Mucosa of rectum (tissue), 2 donors: ENCODE measurements at regions not wholly inside any gene's neighbourhood (a gene's known extent, or its start where the extent isn't known, plus 50 kb on each side); places are given as distances from the start of the nearest gene placed in this dataset.

Source experiments
- H3K27ac ChIP-seq, 2 donors: one replicate each; pipeline ENCODE4 v1.7.0; 2013; ENCODE audit warnings: inconsistent platforms in 2 of 2, low read depth in 2 of 2, low read length in 2 of 2
- H3K27me3 ChIP-seq, 2 donors: one replicate each; pipeline ENCODE4 v1.7.0; 2013; ENCODE audit warnings: low read length in 2 of 2; ENCODE audit not compliant: control insufficient read depth in 2 of 2, insufficient read depth in 2 of 2
- H3K36me3 ChIP-seq, 2 donors: one replicate each; pipeline ENCODE4 v1.7.0; 2013; ENCODE audit warnings: low read length in 2 of 2; ENCODE audit not compliant: control insufficient read depth in 2 of 2, insufficient read depth in 2 of 2
- H3K4me1 ChIP-seq, 2 donors: one replicate each; pipeline ENCODE4 v1.7.0; 2013; ENCODE audit warnings: low read length in 2 of 2, mild to moderate bottlenecking in 1 of 2; ENCODE audit not compliant: control insufficient read depth in 2 of 2, insufficient read depth in 2 of 2
- H3K4me3 ChIP-seq, 2 donors: one replicate each; pipeline ENCODE4 v1.7.0; 2013; ENCODE audit warnings: low read length in 2 of 2
- H3K9ac ChIP-seq, 2 donors: one replicate each; pipeline ENCODE4 v1.7.0; 2013; ENCODE audit warnings: low read length in 2 of 2, low read depth in 1 of 2, mild to moderate bottlenecking in 1 of 2
- H3K9me3 ChIP-seq, 2 donors: one replicate each; pipeline ENCODE4 v1.7.0; 2013; ENCODE audit warnings: low read length in 2 of 2; ENCODE audit not compliant: control insufficient read depth in 2 of 2
- donor health status: healthy.
- donor health status: Normal muscosa, but diverticular disease.

DNA sequence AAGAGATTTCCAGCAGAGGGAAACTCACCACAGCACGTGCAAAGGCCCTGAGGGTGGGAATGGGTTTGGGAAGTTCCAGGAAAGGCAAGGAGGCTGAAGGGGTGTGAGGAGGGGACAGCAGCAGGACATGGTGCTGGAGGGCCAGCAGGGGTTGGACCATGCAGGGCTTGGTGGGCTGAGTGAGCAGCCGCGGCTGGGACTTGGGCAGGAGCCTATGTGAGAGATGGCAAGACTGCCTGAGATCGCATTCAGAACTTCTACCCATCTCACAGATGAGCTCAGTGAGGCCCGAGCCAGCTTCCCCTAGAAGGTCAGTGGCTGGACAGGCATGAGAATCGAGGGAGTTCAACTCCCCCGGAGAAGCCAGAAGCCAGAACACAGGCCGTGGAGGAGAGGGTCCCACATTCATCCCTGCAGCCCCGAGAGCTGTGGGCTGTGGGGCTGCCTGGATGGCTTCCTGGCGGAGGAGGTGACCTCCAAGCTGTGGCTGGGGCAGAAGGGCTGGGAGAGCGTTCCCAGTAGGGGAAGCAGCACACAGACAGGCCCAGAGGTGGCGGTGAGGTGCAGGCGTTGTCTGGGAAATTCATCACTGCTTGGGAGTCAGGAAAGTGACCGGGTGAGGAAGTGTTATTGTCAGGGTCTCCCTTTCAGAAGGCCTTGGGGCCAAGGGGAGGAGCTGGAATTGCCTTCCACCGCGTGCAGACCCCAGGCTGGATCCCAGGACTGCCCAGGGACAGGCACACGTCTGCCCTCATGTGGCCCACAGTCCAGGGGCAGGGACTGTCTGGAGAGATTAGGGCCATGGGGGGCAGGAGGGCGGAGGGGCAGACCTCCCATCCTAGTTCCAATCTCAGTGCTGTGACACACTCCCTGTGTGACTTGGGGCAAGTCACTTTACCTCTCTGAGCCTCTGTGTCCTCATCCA, 103.8 kb downstream of the CEBPB start:
- H3K4me3 ChIP-seq: no peak overlapping the region
- no peak overlapping the region for H3K9ac ChIP-seq
- H3K27me3 ChIP-seq: no peaks in the 10 kb centered on the region
- H3K9me3 ChIP-seq: no peaks in the 10 kb centered on the region
- H3K36me3 ChIP-seq: no peaks in the 10 kb centered on the region
- peaks cover 6 to 11% of the 10 kb centered on the region in 2 donors for H3K4me1 ChIP-seq
- H3K27ac ChIP-seq: peak overlapping the region in 1 of 2 donors; percentile 6

DNA sequence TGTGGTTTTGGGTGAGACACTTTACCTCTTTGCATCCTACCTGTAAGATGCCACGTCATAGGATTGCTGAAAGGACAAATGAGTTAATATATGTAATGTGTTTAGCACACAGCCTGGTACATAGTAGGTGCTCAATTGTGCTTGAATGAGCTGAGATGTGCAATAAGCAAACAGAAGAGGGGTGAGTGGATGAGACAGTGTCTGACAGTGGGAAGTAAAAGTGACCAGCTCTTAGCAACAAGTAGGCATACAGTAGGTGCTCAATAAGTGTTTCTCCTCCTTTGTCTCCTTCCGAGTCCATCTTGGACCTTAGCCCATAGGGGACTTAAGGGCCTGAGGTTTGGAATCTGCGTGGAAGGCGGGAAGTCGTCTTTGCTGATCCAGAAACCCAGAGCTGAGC, 104.7 kb downstream of the CEBPB start:
- H3K9ac ChIP-seq: no peak overlapping the region
- H3K4me3 ChIP-seq: no peak overlapping the region
- H3K36me3 ChIP-seq: no peaks in the 10 kb centered on the region
- peaks cover 6 to 11% of the 10 kb centered on the region in 2 donors for H3K4me1 ChIP-seq
- peak overlapping the region in 1 of 2 donors; percentile 9 for H3K27ac ChIP-seq
- H3K9me3 ChIP-seq: no peaks in the 10 kb centered on the region
- no peaks in the 10 kb centered on the region for H3K27me3 ChIP-seq

DNA sequence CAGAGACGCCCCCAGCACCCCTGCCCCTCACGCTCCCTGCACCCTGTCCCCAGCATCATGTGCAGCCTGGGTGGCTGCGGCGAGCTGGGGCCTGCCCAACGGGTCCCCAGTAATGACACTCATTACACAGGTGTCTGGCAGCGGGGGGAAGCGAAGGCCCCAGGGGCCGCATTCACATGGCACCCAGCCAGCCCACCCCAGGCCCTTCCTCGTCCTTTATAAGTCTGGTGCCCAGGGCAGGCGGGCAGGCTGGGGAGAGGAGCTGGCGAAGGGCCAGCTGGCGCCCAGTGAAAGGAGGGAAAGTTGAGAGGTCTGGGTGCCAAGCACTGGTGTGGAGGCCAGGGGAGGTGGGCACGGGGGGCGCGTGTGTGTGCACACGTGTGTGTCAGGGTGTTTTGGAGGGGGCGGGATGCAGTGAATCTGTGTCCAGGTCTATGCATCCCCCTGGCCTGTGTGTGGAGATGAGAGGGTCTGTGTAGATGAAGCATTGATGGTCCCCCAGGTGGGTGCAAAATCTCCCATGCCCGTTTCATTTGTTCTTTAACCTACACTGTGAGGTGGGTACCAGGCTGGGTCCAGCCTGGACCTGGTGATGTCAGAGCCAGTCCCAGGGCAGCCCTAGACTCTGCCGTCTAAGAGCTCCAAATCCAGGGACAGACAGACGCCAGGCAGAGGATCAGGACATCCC, 105.3 kb downstream of the CEBPB start:
- Histone ChIP-seq H3K27ac (peak overlapping the region in 1 of 2 donors; percentile 56), H3K27me3 (no peaks in the 10 kb centered on the region), H3K4me3 (no peak overlapping the region), H3K36me3 (no peaks in the 10 kb centered on the region), H3K9ac (no peak overlapping the region), H3K9me3 (no peaks in the 10 kb centered on the region), H3K4me1 (peaks cover 6 to 11% of the 10 kb centered on the region in 2 donors)

DNA sequence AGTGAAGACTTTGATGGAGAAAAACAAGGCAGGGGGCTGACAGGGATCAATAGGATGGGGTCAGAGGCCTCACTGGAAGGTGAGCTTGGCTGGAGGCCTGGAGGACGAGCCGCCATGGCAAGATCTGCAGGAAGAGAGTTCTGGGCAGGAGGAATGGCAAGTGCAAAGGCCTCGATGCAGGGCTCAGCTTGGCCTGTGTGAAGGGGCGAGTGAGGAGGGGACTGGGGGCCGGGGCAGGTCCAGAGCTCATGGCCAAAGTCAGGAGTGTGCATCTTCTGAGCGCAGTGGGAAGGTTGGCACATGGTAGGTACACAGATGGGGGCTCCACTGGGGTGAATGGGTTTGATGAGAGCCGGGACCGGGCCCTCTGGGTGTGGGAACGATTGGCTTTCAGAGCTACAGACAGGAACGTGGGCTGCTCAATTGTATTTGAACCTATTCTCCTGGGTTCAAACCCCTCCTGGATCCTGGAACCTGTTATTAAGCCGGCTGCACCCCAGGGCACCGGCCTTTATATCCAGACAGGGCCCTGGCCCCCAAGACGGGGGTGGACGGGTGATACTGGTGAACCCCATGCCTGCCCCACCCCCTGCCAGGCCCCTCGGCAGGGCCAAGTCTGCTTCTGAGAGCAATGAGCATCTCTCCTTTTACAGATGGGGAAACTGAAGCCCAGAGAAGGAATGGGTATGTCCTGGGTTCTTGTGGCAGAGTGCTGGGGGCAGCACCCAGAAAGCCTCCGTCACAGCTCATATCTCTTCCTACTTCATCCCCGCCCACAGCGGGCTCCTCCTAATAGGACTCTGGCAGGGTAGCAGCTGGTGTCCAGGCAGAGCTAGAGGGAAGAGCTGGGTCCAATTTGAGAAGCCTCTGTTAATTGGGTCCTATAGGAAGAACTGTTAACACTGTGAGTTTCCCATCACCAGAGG, 106.1 kb downstream of the CEBPB start:
- peak overlapping the region; percentile 5 to 56 for H3K27ac ChIP-seq
- H3K27me3 ChIP-seq: no peaks in the 10 kb centered on the region
- peaks cover 6 to 11% of the 10 kb centered on the region in 2 donors for H3K4me1 ChIP-seq
- no peak overlapping the region for H3K4me3 ChIP-seq
- H3K9ac ChIP-seq: no peak overlapping the region
- no peaks in the 10 kb centered on the region for H3K9me3 ChIP-seq
- H3K36me3 ChIP-seq: no peaks in the 10 kb centered on the region

DNA sequence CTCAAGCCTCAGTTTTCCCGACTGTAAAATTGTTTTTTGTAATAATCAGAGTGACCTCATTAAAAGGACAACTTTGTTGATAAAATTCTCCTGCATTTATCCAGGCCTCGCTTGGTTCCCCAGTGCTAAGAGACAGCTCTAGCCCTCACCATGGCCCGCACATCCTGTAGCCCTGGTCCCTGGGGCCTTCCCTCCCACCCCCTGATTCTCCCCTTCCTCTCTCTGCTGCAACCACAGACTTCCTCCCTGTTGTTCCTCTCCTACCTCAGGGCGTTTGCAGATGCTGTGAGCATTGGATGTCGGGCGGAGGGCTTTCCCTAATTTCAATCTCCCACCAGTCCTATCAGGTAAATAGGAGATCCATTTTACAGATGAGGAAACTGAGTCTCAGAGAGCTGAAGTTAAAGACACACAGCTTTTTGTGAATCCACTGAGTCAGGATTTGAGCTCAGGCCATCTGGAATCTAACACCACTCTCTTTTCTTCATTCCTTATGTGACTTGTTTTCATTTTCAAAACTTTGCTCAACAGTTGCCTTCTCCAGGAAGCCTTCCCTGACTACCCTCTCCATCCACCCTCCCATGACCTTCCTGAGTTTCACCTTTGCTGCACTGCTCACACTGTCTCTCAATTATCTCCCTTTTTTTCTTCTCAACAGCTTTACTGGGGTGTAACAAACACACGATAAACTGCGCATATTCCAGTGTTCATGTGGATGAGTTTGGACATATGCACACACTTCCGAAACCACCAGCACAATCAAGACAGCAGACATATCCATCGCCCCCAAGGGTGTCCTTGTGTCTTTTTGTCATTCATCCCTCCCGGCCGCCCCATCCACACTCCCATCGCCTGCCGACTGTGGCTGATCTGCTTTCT, 107.1 kb downstream of the CEBPB start:
- Histone ChIP-seq H3K4me3 (no peak overlapping the region), H3K9me3 (no peaks in the 10 kb centered on the region), H3K9ac (no peak overlapping the region), H3K27me3 (no peaks in the 10 kb centered on the region), H3K4me1 (peaks cover 0 to 7% of the 10 kb centered on the region in 2 donors), H3K27ac (peak overlapping the region in 1 of 2 donors; percentile 56), H3K36me3 (no peaks in the 10 kb centered on the region)

DNA sequence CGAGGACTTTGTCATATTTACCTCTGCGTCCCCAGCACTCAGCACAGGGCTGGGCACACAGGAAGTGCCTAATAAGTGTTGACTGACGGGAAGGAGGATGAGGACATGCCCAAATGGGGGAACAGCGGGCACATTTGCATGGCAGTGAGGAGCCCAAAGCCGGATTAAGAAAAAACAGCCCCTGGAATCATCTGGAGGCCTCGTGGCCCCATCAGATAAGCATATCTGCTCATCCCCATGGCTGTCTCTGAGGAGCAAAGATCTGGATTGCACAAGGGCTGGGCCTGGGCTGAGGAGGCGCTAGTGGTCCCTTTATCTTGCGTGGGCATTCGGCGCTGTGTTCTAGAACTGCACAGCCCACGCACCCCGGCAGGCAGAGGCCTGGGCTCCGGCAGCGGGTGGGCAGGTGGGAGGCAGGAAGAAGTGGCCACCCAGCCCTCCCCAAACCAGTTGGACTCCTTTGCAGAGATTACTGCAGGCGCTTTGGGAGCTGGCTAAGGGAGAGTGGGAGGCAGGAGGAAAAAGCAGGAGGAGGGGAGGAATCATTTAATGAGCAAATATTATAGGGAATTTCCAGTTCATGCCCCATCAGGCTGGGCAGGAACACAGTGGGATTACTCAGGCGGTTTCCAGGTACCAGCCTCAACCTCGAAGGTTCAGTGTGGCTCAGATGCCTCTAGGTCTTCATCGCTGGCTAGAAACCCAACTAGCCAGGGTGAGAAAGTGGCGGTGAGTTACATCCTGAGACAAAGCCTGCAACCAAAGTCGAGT, 108.1 kb downstream of the CEBPB start:
- H3K9ac ChIP-seq: no peak overlapping the region
- no peaks in the 10 kb centered on the region for H3K27me3 ChIP-seq
- H3K9me3 ChIP-seq: no peaks in the 10 kb centered on the region
- H3K4me3 ChIP-seq: no peak overlapping the region
- peaks cover 3 to 4% of the 10 kb centered on the region in 2 donors for H3K4me1 ChIP-seq
- no peak overlapping the region for H3K27ac ChIP-seq
- no peaks in the 10 kb centered on the region for H3K36me3 ChIP-seq

DNA sequence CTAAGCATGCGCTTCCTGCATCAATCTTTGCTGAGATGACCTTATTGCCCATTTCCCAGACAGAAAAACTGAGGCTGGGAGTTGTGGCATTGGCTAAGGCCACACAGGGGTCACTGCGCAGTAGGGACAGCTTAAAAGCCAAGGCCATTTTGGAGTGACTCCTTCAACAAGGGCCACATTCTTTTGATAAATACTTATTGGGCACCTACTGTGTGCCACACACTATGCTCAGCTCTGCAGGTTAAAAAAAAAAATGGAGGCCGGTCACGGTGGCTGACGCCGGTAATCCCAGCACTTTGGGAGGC, 108.6 kb downstream of the CEBPB start:
- Histone ChIP-seq H3K27me3 (no peaks in the 10 kb centered on the region), H3K4me1 (peaks cover 8 to 10% of the 10 kb centered on the region in 2 donors), H3K9me3 (no peaks in the 10 kb centered on the region), H3K36me3 (no peaks in the 10 kb centered on the region), H3K4me3 (no peak overlapping the region), H3K9ac (no peak overlapping the region), H3K27ac (no peak overlapping the region)

DNA sequence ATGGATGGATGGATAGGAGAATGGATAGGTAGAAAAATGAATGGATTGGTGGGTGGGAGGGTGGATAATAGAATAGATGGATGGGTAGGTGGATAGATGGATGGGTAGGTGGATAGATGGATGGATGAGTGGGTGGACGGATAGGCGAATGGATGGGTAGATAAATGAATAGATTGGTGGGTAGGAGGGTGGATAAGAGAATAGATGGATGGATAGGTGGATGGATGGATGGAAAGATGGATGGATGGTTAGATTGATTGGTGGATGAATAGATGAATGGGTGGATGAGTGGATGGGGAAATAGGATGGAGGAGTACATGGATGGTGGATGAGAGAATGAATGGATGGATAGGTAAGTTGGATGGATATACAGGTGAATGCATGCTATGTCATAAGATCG, 110.5 kb downstream of the CEBPB start:
- no peak overlapping the region for H3K27ac ChIP-seq
- no peak overlapping the region for H3K4me3 ChIP-seq
- no peaks in the 10 kb centered on the region for H3K27me3 ChIP-seq
- no peak overlapping the region for H3K9ac ChIP-seq
- no peaks in the 10 kb centered on the region for H3K36me3 ChIP-seq
- no peaks in the 10 kb centered on the region for H3K9me3 ChIP-seq
- H3K4me1 ChIP-seq: peaks cover 20 to 23% of the 10 kb centered on the region in 2 donors

DNA sequence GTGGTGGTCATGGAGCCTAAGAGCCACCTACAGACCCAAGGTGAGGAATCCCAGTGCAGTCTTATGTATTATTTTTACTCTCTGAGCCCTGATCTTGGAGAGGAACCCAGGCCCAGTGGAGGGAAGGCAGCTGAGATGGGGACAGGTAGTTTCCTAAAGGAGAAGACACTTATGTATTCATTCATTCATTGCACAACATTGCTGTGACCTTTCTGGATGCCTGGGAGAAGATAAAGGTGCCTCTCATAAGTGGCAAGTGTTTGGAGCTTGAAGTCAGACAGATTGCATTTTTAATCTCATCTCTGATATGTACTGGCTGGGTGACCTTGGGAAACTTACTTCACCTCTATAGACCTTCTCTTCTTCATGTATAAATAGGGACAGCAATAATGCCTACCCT, 111.1 kb downstream of the CEBPB start:
- H3K27ac ChIP-seq: no peak overlapping the region
- no peaks in the 10 kb centered on the region for H3K27me3 ChIP-seq
- peaks cover 26 to 28% of the 10 kb centered on the region in 2 donors for H3K4me1 ChIP-seq

More for the DNA sequence above, 111.1 kb downstream of the CEBPB start:
- Histone ChIP-seq H3K4me3 (no peak overlapping the region), H3K9ac (no peak overlapping the region), H3K36me3 (no peaks in the 10 kb centered on the region), H3K9me3 (no peaks in the 10 kb centered on the region)
